ENCODE measurements at regions not wholly inside any gene's neighbourhood (a gene's known extent, or its start where the extent isn't known, plus 50 kb on each side); places are given as distances from the start of the nearest gene placed in this dataset.

GRCh38 chr12:18897823-18898222 lies 159.9 kb downstream of the CAPZA3 start:
- no peak for TF ChIP-seq CTCF (conservative IDR thresholded peaks at IDR 0.05; ENCODE audit: low read length)
- TF ChIP-seq EZH2phosphoT487 (IDR thresholded peaks at IDR 0.05; ENCODE audit: borderline replicate concordance), result no peak

Data from Loucy (cell line).